ENCODE measurements at regions not wholly inside any gene's neighbourhood (a gene's known extent, or its start where the extent isn't known, plus 50 kb on each side); places are given as distances from the start of the nearest gene placed in this dataset.

- in situ Hi-C loops (cut with MboI; ENCODE audit: low sequenced_read_pairs), result no loop called here
These were observed 56.1 kb upstream of the ELMO1 start for GRCh38 chr7:37504801-37505200.

DNA sequence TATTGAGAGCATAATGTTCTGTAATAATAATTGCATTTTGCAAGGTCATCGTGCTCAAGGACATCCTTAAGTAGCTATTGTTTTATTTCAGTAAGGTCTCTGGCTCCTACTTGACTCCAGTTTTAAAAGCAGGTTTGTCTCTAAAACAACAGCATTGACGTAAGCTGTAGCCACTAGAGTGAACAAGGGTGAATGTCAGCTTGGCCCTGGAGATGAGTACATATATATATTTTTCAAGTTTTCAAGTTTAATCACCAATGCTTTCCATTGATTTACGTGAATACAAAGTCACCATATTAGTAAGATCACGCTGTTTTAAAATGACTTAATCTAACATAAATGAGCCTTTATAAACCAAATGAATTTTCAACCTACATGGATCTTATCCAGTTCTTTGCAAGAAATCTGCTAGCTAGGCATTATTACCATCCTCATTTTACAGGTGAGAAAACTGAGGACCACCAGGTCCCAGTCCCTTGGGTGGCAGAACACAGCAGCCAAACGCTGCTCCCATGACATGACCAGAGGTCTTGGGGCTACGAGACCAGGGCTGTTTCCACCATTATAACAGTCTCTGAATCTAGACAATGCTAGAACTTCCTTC lies 57.2 kb upstream of the ELMO1 start:
- in situ Hi-C loops (cut with MboI; ENCODE audit: low sequenced_read_pairs), result no loop called here

GRCh38 chr7:37508118-37508517 lies 59.5 kb upstream of the ELMO1 start:
- in situ Hi-C loops (cut with MboI; ENCODE audit: low sequenced_read_pairs), result no loop called here

- in situ Hi-C loops (cut with MboI; ENCODE audit: low sequenced_read_pairs), result no loop called here
These were observed 61.5 kb upstream of the ELMO1 start for GRCh38 chr7:37510043-37510634.

- in situ Hi-C loops (cut with MboI; ENCODE audit: low sequenced_read_pairs), result no loop called here
These were observed 63.3 kb upstream of the ELMO1 start for GRCh38 chr7:37511915-37512314.

GRCh38 chr7:37514497-37514896 lies 65.8 kb upstream of the ELMO1 start:
- in situ Hi-C loops (cut with MboI; ENCODE audit: low sequenced_read_pairs), result no loop called here

DNA sequence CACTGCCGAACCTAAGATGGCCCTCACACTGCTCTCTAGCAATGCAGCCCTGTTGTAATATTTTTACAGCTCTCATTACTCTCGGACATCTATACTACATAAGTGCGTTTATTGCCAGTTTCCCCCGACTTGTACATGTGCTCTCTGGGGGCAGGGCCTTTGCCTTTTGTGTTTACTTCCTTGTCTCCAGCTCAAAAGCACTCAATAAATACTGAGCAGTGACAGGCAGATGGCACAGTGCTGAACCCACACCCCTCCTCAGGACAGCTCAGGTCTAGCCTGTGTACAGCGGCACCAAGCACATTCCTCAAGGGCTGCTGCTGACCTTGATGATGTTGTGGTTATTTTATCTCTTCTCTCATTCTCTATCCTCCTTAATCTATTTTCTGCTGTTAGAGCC lies 68.0 kb upstream of the ELMO1 start:
- in situ Hi-C loops (cut with MboI; ENCODE audit: low sequenced_read_pairs), result no loop called here

DNA sequence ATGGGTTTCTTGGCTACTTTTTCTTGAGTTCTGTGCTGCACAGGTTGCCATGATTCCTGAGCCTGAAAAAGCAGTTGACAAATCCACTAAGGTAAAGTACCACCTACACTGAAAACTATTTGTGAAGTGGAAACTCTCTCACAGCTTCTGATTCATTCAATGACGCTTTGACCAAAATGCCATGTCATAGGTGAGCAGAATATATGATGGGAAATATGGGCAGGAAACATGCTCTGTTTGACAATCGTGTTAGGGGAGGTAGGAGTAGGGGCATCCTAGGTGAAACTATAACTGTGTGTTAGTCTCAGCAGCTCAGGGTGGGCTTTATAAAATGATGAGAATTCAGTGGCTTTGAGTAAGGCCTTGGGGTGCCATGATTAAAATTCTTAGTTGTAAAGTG lies 69.6 kb upstream of the ELMO1 start:
- in situ Hi-C loops (cut with MboI; ENCODE audit: low sequenced_read_pairs), result no loop called here

GRCh38 chr7:37524056-37524455 lies 75.4 kb upstream of the ELMO1 start:
- in situ Hi-C loops (cut with MboI; ENCODE audit: low sequenced_read_pairs), result no loop called here

GRCh38 chr7:37524797-37525196 lies 76.1 kb upstream of the ELMO1 start:
- in situ Hi-C loops (cut with MboI; ENCODE audit: low sequenced_read_pairs), result no loop called here

DNA sequence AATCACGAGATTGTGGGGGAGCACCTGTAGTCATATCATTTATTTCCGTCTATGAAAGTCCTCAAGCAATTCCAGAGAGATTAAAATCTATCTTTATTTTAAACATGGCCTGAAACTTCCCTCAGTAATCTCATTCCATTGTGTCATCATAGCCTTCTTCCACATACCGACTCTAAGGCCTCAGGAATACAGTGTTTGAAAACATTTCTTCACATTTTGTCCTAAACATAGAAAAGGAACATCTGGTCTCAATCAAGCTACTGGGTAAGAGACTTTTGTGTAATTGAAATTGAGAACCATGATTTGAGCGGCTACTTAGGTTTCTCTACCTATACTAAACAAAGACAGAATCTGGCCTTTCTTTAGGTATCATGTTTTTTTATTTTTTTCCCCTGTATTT lies 78.0 kb upstream of the ELMO1 start:
- in situ Hi-C loops (cut with MboI; ENCODE audit: low sequenced_read_pairs), result no loop called here

DNA sequence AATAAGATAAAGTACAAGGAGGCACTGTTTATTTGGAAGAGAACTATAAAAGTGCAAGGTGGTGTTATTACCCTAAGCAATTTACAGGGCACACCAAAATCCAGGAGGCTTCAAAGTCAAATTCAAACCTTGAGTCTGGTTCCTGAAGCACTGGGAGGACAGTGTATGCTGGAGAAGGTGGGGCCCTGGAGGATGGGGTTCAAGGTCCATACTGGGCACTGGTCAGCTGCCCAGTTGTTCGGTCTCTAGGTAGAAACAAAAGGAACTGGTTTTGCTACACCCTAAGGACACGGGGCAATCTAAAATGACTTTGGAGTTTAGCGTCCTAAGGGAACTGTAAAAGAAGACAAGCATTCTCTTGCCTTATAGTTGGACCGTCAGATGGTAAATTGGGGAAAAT lies 78.4 kb upstream of the ELMO1 start:
- in situ Hi-C loops (cut with MboI; ENCODE audit: low sequenced_read_pairs), result no loop called here

GRCh38 chr7:37531225-37531624 lies 82.6 kb upstream of the ELMO1 start:
- in situ Hi-C loops (cut with MboI; ENCODE audit: low sequenced_read_pairs), result no loop called here

DNA sequence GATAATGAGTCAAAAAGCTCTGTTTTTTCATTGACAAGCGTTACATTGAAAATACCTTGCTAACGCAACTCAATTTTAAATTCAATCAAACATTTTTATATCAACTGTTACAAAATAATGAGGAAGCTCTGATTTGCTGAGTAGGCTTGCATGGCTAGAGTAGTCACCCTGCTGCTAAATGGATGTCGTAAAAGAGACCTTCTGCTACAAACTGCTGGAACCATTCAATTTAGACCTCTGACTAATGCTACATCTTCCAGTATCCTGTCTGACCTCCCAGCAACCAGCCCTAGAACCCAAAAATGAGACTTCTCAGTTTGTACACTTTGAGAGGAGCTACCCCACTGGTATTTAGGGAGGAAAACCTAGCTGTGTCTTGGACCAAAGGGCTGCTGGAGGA lies 84.0 kb upstream of the ELMO1 start:
- in situ Hi-C loops (cut with MboI; ENCODE audit: low sequenced_read_pairs), result no loop called here

DNA sequence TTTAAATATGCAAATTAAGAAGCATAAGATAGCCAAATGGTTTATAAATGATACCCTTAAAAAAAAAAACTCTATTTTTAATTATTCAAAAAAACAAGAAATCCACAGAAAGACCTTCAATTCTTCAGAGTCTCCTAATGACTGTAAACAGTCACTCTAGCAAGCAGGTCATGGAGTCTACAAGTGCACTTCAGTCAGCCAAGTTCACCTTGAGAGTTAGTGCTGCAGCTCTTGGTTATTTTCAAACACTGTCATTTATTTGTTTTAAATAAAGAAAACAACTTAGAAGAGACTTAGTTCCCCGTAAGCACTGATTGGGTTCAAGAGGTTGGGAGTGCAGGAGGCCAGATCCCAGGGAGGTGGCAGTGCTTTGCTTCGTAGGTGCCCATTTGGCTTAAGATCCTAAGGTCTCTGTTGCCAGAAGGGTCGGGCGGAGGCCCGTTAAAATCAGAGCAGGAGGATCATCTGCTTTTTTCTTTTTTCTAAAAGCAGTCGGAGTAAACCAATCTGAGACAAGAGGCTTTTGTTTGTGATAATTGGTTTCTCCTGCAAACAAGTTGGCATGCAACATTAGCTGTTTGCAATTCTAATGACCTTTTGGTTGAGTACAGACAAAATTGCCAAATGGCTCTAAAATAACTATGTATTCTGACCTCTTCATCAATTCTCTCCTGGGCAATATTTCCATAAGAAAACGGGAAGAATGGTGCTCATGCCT lies 86.4 kb upstream of the ELMO1 start:
- in situ Hi-C loops (cut with MboI; ENCODE audit: low sequenced_read_pairs), result no loop called here

- in situ Hi-C loops (cut with MboI; ENCODE audit: low sequenced_read_pairs), result no loop called here
These were observed 87.2 kb upstream of the ELMO1 start for GRCh38 chr7:37535841-37536240.

- in situ Hi-C loops (cut with MboI; ENCODE audit: low sequenced_read_pairs), result no loop called here
These were observed 88.0 kb upstream of the ELMO1 start for GRCh38 chr7:37536706-37537105.

DNA sequence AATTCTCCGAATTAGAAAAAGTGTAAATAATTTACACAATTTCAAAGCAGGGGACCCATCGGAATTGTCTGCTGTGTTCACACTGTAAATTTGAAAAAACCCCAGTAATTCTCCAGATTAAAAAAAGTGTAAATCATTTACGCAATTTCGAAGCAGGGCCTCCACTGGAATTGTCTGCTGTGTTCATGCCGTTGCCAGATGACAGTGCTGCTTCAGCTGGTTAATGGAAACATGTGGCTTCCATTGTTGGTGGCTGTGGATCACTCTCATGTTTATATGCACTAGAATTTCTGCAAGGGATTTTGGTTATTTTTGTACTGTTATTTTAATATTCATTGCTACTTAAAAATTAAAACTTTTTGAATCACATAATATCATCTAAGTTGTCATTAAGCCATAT lies 88.8 kb upstream of the ELMO1 start:
- in situ Hi-C loops (cut with MboI; ENCODE audit: low sequenced_read_pairs), result no loop called here

DNA sequence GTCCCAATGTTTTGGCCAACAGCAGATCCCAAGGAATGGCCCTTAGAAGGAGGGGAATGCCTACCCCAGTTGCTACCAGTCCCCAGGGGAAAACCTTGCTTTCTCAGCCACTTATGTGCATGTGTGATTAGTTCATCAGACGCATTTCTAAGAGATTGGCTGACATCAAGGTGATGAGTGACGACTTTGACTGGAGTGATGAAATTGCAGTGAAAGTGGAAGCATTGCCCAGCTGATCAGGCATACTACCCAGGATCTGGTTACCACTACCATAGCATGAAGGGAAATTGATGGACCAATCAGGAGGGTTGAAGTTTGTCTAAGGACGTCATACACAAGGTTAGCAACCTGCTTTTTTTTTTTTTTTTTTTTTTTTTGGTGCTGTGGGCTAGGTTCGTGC lies 90.3 kb upstream of the ELMO1 start:
- in situ Hi-C loops (cut with MboI; ENCODE audit: low sequenced_read_pairs), result no loop called here

GRCh38 chr7:37540917-37541316 lies 92.3 kb upstream of the ELMO1 start:
- in situ Hi-C loops (cut with MboI; ENCODE audit: low sequenced_read_pairs), result no loop called here

- in situ Hi-C loops (cut with MboI; ENCODE audit: low sequenced_read_pairs), result no loop called here
These were observed 93.3 kb upstream of the ELMO1 start for GRCh38 chr7:37541810-37542443.

All from HL-60/S4 treated with phorbol 12-myristate 13-acetate at 8.2 ng/mL for 4 days and 3 days (cell line).